GM13977 (cell line): ENCODE measurements at regions not wholly inside any gene's neighbourhood (a gene's known extent, or its start where the extent isn't known, plus 50 kb on each side); places are given as distances from the start of the nearest gene placed in this dataset.

Experiments
- DNase-seq: peaks from one replicate; pipeline ENCODE4 v3.0.0; 2012; ENCODE audit warnings: low spot score
- CTCF ChIP-seq: IDR thresholded peaks from 2 replicates; pipeline ENCODE4 v1.5.1; 2012; ENCODE audit warnings: mild to moderate bottlenecking, control low read depth; ENCODE audit not compliant: insufficient read depth; ENCODE audit errors: extremely low read depth, missing control alignments
- in situ Hi-C: fragments of 300-500 bp; cut with MboI; formaldehyde crosslinking; loops from one replicate; pipeline ENCODE4 v1.12.0; 2022; ENCODE audit warnings: low sequenced_read_pairs, low pct_unique_long_range_greater_than_20kb, mixed read lengths, inconsistent platforms; ENCODE audit not compliant: unreplicated experiment

- in situ Hi-C loops, result no loop called here
- TF ChIP-seq CTCF, result no peak
- no peak for DNase-seq
Measured at GRCh38 chr11:43558146-43558545, 122.4 kb upstream of the HSD17B12 start.

- in situ Hi-C loops, result no loop called here
- DNase-seq, result no peak
- TF ChIP-seq CTCF, result no peak
Measured at GRCh38 chr11:43558556-43559127, 121.9 kb upstream of the HSD17B12 start.

GRCh38 chr11:43561832-43562231 is 118.7 kb upstream of the HSD17B12 start:
- in situ Hi-C loops, result no loop called here
- no peak for DNase-seq
- TF ChIP-seq CTCF, result no peak

- peak; percentile 72 for TF ChIP-seq CTCF
- in situ Hi-C loops, result no loop called here
- peak; percentile 72 for DNase-seq
Measured at GRCh38 chr11:43567396-43567975, 113.1 kb upstream of the HSD17B12 start.

DNA sequence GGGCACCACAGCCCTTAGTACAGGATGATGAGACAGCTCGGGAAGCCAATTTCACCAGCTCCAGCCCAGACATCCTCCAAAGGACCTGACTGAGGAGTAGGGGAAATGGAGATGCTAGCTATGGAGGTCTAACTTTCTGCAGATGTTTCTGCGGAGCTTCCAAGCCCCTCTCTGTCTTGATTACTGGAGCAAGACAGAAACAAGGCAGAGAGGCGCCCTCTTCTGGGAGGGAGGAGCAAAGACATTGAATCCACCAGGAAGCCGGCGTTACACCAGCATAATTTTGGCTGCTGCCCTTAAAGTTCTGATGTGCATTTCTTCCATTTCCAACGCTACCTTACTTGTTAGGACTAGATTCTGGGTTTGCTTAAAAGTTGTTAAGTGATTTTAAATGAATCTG is 107.3 kb upstream of the HSD17B12 start:
- DNase-seq, result peak; percentile 54
- TF ChIP-seq CTCF, result peak; percentile 66
- in situ Hi-C loops, result no loop called here

DNA sequence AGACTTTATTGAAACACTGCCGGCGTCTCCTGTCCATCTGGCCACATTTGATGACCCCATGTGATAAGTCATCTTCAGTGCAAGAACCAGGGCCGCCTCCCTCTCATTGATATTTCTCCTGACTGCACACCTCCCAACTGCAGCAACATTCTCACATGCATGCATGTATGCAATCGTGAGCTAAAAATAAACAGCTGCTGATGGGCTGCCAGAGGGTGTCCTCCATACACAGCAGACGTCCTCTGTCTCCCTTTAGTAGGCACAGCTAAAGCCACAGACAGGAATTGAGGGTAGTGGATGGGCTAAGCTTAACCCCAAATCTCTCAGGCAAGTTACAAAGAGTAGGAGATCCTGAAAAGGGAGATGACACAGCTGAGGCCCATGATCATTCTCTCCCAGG is 106.7 kb upstream of the HSD17B12 start:
- in situ Hi-C loops, result no loop called here
- TF ChIP-seq CTCF, result no peak
- DNase-seq, result no peak
